GM03348 (cell line): ENCODE measurements at regions not wholly inside any gene's neighbourhood (a gene's known extent, or its start where the extent isn't known, plus 50 kb on each side); places are given as distances from the start of the nearest gene placed in this dataset.
"Not testable (repeated sequence)": the region's sequence is repeated elsewhere in the genome, so short reads cannot be mapped to it uniquely, and the experiment has no call there.

Source experiments
- DNase-seq: peaks from one replicate; pipeline ENCODE4 v3.0.0; 2012; ENCODE audit warnings: low spot score

- DNase-seq: no peak
Measured at GRCh38 chr2:116133381-116133942, 1681.0 kb upstream of the DDX18 start.

DNA sequence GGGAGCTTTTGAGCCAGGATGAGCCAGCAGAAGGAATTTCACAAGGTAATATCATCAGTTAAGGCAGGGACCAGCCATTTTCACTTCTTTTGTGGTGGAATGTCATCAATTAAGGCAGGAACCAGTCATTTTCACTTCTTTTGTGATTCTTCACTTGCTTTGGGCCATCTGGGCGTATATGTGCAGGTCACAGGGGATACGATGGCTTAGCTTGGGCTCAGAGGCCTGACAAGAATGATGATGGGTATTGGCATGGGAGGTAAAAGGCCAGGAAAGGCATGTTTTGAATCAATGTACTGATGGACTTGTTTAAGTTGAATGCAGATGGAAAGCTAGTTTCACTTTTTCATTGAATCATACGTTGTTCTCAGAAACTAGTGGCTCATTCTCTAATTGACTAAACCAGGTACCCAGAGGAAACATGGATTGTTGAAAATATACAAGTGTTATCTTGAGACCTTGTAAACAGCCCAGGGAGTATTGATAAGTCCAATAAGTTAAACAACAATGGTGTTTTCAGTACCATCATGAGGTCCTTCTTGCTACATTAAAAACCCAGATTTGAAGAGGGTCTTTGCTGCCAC is 1672.5 kb upstream of the DDX18 start:
- no peak for DNase-seq

- no peak for DNase-seq
Measured at GRCh38 chr2:116142644-116143227, 1671.8 kb upstream of the DDX18 start.

DNA sequence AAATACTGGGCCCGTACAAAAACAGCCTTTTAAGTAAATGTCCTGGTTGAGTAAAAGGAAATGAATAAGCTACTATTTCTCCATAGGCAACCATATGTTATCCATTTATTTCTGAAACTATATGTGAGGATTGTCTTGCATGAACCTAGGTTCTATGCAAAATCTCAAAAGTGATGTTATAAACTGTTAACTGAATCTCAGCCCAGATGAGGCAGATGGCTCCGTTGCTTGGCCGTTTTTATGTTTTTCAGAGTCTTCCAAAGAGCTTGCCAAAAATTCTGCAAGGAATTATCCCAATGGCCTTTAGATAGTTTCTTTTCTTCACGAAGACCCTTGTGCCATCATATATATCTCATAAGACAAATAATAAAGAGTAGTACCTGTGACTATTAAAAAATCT is 1669.5 kb upstream of the DDX18 start:
- no peak for DNase-seq

- DNase-seq: no peak
Measured at GRCh38 chr2:116148361-116148760, 1666.1 kb upstream of the DDX18 start.

DNA sequence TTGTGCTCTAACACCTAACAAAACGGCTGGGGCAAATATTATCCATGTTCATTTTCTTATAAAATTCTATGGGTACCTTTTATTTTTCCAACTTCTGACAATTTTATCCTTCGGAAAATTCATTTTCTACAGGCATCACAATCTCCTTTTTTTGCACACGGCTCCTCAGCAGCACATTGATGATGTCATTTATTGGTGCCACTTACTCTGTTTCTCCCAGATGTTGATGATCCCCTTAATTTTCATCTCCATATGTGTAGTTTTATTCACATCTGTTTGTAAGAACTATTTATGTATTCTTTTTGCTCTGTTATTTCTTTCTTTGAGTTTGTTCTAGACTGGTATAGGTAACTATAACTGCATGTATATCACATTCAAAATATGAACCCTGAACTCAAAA is 1660.8 kb upstream of the DDX18 start:
- no peak for DNase-seq

DNA sequence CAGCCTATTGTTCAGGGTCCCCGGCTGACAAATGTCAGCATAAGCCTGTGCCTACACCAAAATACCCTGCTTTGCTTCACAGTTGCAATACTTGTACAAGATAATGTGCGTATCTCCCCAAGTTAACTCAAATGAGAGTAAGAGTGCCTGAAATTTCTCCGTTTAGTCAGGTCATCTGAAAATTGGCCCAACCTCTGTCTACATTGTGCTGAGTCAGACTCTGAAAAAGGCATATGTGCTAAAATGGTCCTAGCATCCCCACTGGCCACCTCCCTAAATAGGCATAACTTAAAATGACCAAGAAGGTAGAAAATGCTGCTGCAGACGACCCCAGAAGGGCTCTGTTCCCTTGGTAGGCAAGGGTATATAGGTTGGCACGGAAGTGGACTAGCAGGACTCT is 1653.8 kb upstream of the DDX18 start:
- DNase-seq: no peak

DNA sequence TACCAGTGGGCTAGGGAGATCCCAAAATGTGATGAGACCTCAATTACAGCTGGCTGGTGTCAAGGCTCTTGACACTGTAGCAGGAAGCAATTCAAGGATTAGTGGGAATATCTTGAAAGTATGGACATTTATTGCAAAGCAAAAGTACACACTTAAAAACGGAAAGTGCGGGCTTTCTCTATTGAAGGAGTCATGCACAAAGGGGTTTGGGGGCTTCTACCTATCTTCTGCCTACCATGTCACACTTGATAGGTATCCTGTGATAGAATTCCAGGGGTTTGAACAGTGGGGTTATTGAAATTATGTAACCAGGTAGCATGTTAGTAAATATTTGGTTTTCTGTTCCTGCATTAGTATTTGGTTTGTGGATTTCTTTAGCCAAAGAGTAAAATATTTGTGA is 1652.1 kb upstream of the DDX18 start:
- no peak for DNase-seq

- DNase-seq: no peak
Measured at GRCh38 chr2:116167107-116167506, 1647.4 kb upstream of the DDX18 start.

GRCh38 chr2:116180072-116180471 is 1634.4 kb upstream of the DDX18 start:
- no peak for DNase-seq

GRCh38 chr2:116190684-116191083 is 1623.8 kb upstream of the DDX18 start:
- DNase-seq: not testable (repeated sequence)

- no peak for DNase-seq
Measured at GRCh38 chr2:116200086-116200485, 1614.4 kb upstream of the DDX18 start.

- no peak for DNase-seq
Measured at GRCh38 chr2:116211719-116212118, 1602.8 kb upstream of the DDX18 start.

GRCh38 chr2:116222793-116223192 is 1591.7 kb upstream of the DDX18 start:
- no peak for DNase-seq

GRCh38 chr2:116223912-116224311 is 1590.6 kb upstream of the DDX18 start:
- DNase-seq: no peak

GRCh38 chr2:116224610-116225009 is 1589.9 kb upstream of the DDX18 start:
- DNase-seq: no peak

GRCh38 chr2:116238511-116238910 is 1576.0 kb upstream of the DDX18 start:
- no peak for DNase-seq

DNA sequence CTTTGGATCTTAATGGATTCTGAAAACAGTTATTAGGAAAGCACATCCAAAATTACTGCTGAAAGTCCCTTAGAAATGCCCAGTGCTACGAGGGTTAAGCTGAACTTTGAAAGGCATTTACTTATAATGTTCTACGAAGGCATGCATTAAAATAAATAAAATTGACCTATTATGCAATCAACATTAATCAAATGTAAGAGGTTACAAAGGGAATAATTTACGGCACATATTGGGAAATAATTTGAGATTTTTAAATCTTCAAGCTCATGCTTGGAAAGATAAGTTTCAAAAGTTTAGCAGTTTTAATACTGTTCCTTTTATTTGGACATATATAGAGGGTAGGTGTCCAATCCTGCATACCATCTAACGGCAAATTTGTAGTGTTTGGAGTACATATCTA is 1564.1 kb upstream of the DDX18 start:
- DNase-seq: no peak

- no peak for DNase-seq
Measured at GRCh38 chr2:116264872-116265271, 1549.6 kb upstream of the DDX18 start.

GRCh38 chr2:116269040-116269439 is 1545.5 kb upstream of the DDX18 start:
- DNase-seq: no peak

GRCh38 chr2:116304328-116304727 is 1510.2 kb upstream of the DDX18 start:
- DNase-seq: no peak

- DNase-seq: no peak
Measured at GRCh38 chr2:116317111-116317510, 1497.4 kb upstream of the DDX18 start.

DNA sequence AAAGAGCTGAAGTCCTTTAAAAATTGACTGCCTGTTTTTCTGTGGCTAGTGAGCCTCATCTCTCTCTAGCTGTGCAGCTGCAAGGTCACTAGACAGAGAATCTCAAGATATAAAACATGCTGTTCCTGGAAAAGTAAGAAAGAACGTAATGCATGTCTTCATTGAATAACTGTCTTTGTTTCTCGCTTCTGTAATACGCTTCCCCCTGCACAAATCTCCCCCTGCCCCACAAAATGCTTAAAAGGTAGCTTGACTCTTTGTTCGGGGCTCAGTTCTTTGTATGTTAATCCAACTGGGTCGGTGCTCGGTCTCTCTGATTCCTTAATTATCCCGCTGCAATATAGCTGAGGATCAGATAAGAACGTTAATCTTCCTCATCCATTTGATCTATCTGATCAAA is 1495.9 kb upstream of the DDX18 start:
- DNase-seq: not testable (repeated sequence)

- no peak for DNase-seq
Measured at GRCh38 chr2:116319001-116319400, 1495.5 kb upstream of the DDX18 start.
